ENCODE measurements at regions not wholly inside any gene's neighbourhood (a gene's known extent, or its start where the extent isn't known, plus 50 kb on each side); places are given as distances from the start of the nearest gene placed in this dataset.
"Not testable (repeated sequence)": the region's sequence is repeated elsewhere in the genome, so short reads cannot be mapped to it uniquely, and the experiment has no call there.

- no peak for DNase-seq (ENCODE audit: low spot score)
- intact Hi-C loops (cut with DNase I) = no loop called here
These were observed 115.0 kb downstream of the ADAM29 start for GRCh38 chr4:175033162-175033561.

- no peak for DNase-seq (ENCODE audit: low spot score)
- intact Hi-C loops (cut with DNase I) = no loop called here
These were observed 115.8 kb downstream of the ADAM29 start for GRCh38 chr4:175034007-175034406.

- intact Hi-C loops (cut with DNase I) = no loop called here
- no peak for DNase-seq (ENCODE audit: low spot score)
These were observed 117.0 kb downstream of the ADAM29 start for GRCh38 chr4:175034986-175035705.

GRCh38 chr4:175035905-175036304 lies 117.7 kb downstream of the ADAM29 start:
- no peak for DNase-seq (ENCODE audit: low spot score)
- intact Hi-C loops (cut with DNase I) = no loop called here

- DNase-seq (ENCODE audit: low spot score) = no peak
- intact Hi-C loops (cut with DNase I) = no loop called here
These were observed 130.1 kb downstream of the ADAM29 start for GRCh38 chr4:175048111-175048784.

GRCh38 chr4:175048906-175049305 lies 130.7 kb downstream of the ADAM29 start:
- intact Hi-C loops (cut with DNase I) = no loop called here
- no peak for DNase-seq (ENCODE audit: low spot score)

- DNase-seq (ENCODE audit: low spot score) = no peak
- intact Hi-C loops (cut with DNase I) = no loop called here
These were observed 133.8 kb downstream of the ADAM29 start for GRCh38 chr4:175051974-175052373.

- no peak for DNase-seq (ENCODE audit: low spot score)
- intact Hi-C loops (cut with DNase I) = no loop called here
These were observed 136.8 kb downstream of the ADAM29 start for GRCh38 chr4:175054980-175055379.

GRCh38 chr4:175062183-175062592 lies 144.0 kb downstream of the ADAM29 start:
- peak; percentile 53 for DNase-seq (ENCODE audit: low spot score)
- intact Hi-C loops (cut with DNase I) = no loop called here

- intact Hi-C loops (cut with DNase I) = no loop called here
- DNase-seq (ENCODE audit: low spot score) = no peak
These were observed 147.1 kb downstream of the ADAM29 start for GRCh38 chr4:175065228-175065627.

- no peak for DNase-seq (ENCODE audit: low spot score)
- intact Hi-C loops (cut with DNase I) = no loop called here
These were observed 148.9 kb downstream of the ADAM29 start for GRCh38 chr4:175066923-175067627.

- intact Hi-C loops (cut with DNase I) = no loop called here
- DNase-seq (ENCODE audit: low spot score) = no peak
These were observed 150.1 kb downstream of the ADAM29 start for GRCh38 chr4:175068266-175068665.

- intact Hi-C loops (cut with DNase I) = no loop called here
- no peak for DNase-seq (ENCODE audit: low spot score)
These were observed 152.3 kb downstream of the ADAM29 start for GRCh38 chr4:175070444-175070843.

- DNase-seq (ENCODE audit: low spot score) = no peak
- intact Hi-C loops (cut with DNase I) = no loop called here
These were observed 153.0 kb downstream of the ADAM29 start for GRCh38 chr4:175071123-175071522.

GRCh38 chr4:175087145-175087544 lies 169.0 kb downstream of the ADAM29 start:
- intact Hi-C loops (cut with DNase I) = no loop called here
- DNase-seq (ENCODE audit: low spot score) = no peak

GRCh38 chr4:175090116-175090515 lies 172.0 kb downstream of the ADAM29 start:
- DNase-seq (ENCODE audit: low spot score) = no peak
- intact Hi-C loops (cut with DNase I) = no loop called here

GRCh38 chr4:175091649-175092048 lies 173.5 kb downstream of the ADAM29 start:
- intact Hi-C loops (cut with DNase I) = no loop called here
- DNase-seq (ENCODE audit: low spot score) = no peak

- peak; percentile 50 for DNase-seq (ENCODE audit: low spot score)
- intact Hi-C loops (cut with DNase I) = no loop called here
These were observed 174.0 kb downstream of the ADAM29 start for GRCh38 chr4:175092114-175092513.

- DNase-seq (ENCODE audit: low spot score); intact Hi-C loops (cut with DNase I): not testable (repeated sequence)
These were observed 174.9 kb downstream of the ADAM29 start for GRCh38 chr4:175093055-175093454.

- intact Hi-C loops (cut with DNase I) = no loop called here
- no peak for DNase-seq (ENCODE audit: low spot score)
These were observed 185.2 kb downstream of the ADAM29 start for GRCh38 chr4:175103403-175103802.
